Endothelial cell (in vitro differentiated cells): ENCODE measurements at regions not wholly inside any gene's neighbourhood (a gene's known extent, or its start where the extent isn't known, plus 50 kb on each side); places are given as distances from the start of the nearest gene placed in this dataset.

Experiments used
- DNase-seq: peaks from one replicate; pipeline ENCODE4 v3.0.0; 2021; ENCODE audit warnings: low spot score
- H3K27ac Mint-ChIP-seq: one replicate; pipeline ENCODE4 v1.8.0; 2021; ENCODE audit warnings: mixed read lengths, inconsistent platforms; ENCODE audit not compliant: unreplicated experiment
- H3K27me3 Mint-ChIP-seq: one replicate; pipeline ENCODE4 v1.8.0; 2021; ENCODE audit warnings: mild to moderate bottlenecking, moderate library complexity, mixed read lengths, inconsistent platforms; ENCODE audit not compliant: unreplicated experiment
- H3K36me3 Mint-ChIP-seq: one replicate; pipeline ENCODE4 v1.8.0; 2021; ENCODE audit warnings: mild to moderate bottlenecking, low read depth, mixed read lengths, inconsistent platforms; ENCODE audit not compliant: unreplicated experiment
- H3K4me1 Mint-ChIP-seq: one replicate; pipeline ENCODE4 v1.8.0; 2021; ENCODE audit warnings: mild to moderate bottlenecking, mixed read lengths, inconsistent platforms; ENCODE audit not compliant: unreplicated experiment
- H3K4me3 Mint-ChIP-seq: one replicate; pipeline ENCODE4 v1.8.0; 2021; ENCODE audit warnings: mild to moderate bottlenecking, mixed read lengths, inconsistent platforms; ENCODE audit not compliant: unreplicated experiment
- H3K9me3 Mint-ChIP-seq: one replicate; pipeline ENCODE4 v1.8.0; 2021; ENCODE audit warnings: mixed read lengths, inconsistent platforms; ENCODE audit not compliant: unreplicated experiment
- CTCF ChIP-seq: fragments of 200-600 bp; sonication (generic); IDR thresholded peaks from one replicate; pipeline ENCODE4 v1.5.0; 2021; ENCODE audit warnings: antibody characterized with exemption; ENCODE audit not compliant: unreplicated experiment

- H3K9me3 Mint-ChIP-seq = no peaks in the 10 kb centered on the region
- H3K4me1 Mint-ChIP-seq = no peaks in the 10 kb centered on the region
- no peak overlapping the region for H3K27ac Mint-ChIP-seq
- H3K36me3 Mint-ChIP-seq = no peaks in the 10 kb centered on the region
- H3K4me3 Mint-ChIP-seq = no peak overlapping the region
- H3K27me3 Mint-ChIP-seq = no peaks in the 10 kb centered on the region
- no peak for DNase-seq
- no peak for TF ChIP-seq CTCF
Measured at GRCh38 chr2:199160081-199160480, 297.7 kb downstream of the SATB2 start.

GRCh38 chr2:199148076-199148845 lies 309.5 kb downstream of the SATB2 start:
- Mint-ChIP-seq H3K9me3 (no peaks in the 10 kb centered on the region), H3K27me3 (peaks cover 3% of the 10 kb centered on the region), H3K27ac (no peak overlapping the region)

GRCh38 chr2:199147216-199147615 lies 310.5 kb downstream of the SATB2 start:
- H3K36me3 Mint-ChIP-seq = no peaks in the 10 kb centered on the region
- H3K27me3 Mint-ChIP-seq = peaks cover 4% of the 10 kb centered on the region
- no peaks in the 10 kb centered on the region for H3K9me3 Mint-ChIP-seq
- no peak for TF ChIP-seq CTCF
- no peak for DNase-seq
- H3K4me1 Mint-ChIP-seq = no peaks in the 10 kb centered on the region
- H3K27ac Mint-ChIP-seq = no peak overlapping the region
- H3K4me3 Mint-ChIP-seq = no peak overlapping the region

More at GRCh38 chr2:199148076-199148845, 309.5 kb downstream of the SATB2 start:
- DNase-seq = no peak
- Mint-ChIP-seq H3K4me3 (no peak overlapping the region), H3K4me1 (no peaks in the 10 kb centered on the region), H3K36me3 (no peaks in the 10 kb centered on the region)
- no peak for TF ChIP-seq CTCF

- TF ChIP-seq CTCF = no peak
- no peak overlapping the region for H3K27ac Mint-ChIP-seq
- H3K27me3 Mint-ChIP-seq = peaks cover 4% of the 10 kb centered on the region
- no peaks in the 10 kb centered on the region for H3K36me3 Mint-ChIP-seq
- no peak overlapping the region for H3K4me3 Mint-ChIP-seq
- no peak for DNase-seq
- H3K4me1 Mint-ChIP-seq = no peaks in the 10 kb centered on the region
- H3K9me3 Mint-ChIP-seq = peaks cover 4% of the 10 kb centered on the region
Measured at GRCh38 chr2:199144546-199144945, 313.2 kb downstream of the SATB2 start.

- H3K27ac Mint-ChIP-seq = no peak overlapping the region
- TF ChIP-seq CTCF = no peak
Measured at GRCh38 chr2:199144036-199144435, 313.7 kb downstream of the SATB2 start.

More at GRCh38 chr2:199144036-199144435, 313.7 kb downstream of the SATB2 start:
- Mint-ChIP-seq H3K4me1 (no peaks in the 10 kb centered on the region), H3K36me3 (no peaks in the 10 kb centered on the region), H3K9me3 (peaks cover 4% of the 10 kb centered on the region), H3K27me3 (peaks cover 2% of the 10 kb centered on the region), H3K4me3 (no peak overlapping the region)
- DNase-seq = no peak
